COR-L47 (cell line): ENCODE measurements at regions not wholly inside any gene's neighbourhood (a gene's known extent, or its start where the extent isn't known, plus 50 kb on each side); places are given as distances from the start of the nearest gene placed in this dataset.

Source experiments
- DNase-seq: peaks from one replicate; lab custom pipeline; 2025; lab: John Stamatoyannopoulos, UW

GRCh38 chr2:10237392-10238321, 65.0 kb upstream of the HPCAL1 start:
- no peak for DNase-seq

DNA sequence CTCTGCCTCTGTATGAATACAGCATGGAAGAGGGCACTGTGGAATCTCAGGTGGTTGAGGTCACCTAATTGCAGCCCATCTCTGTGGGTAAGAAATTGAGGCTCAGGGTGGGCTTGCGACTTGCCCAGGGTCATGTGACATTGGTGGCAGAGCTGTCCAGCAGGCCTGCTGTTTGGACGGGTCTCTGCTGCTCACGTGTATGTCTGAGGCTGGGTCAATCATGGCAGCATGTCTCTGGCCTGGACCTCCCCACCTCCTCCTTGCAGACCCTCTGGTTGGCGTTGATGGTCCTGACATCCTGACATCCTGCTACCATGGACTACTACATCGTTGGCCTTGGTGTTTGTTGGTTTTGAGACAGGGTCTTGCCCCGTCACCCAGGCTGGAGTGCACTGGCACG, 64.3 kb upstream of the HPCAL1 start:
- no peak for DNase-seq

GRCh38 chr2:10238991-10239485, 63.7 kb upstream of the HPCAL1 start:
- DNase-seq, result no peak

GRCh38 chr2:10239561-10239967, 63.1 kb upstream of the HPCAL1 start:
- DNase-seq, result no peak

DNA sequence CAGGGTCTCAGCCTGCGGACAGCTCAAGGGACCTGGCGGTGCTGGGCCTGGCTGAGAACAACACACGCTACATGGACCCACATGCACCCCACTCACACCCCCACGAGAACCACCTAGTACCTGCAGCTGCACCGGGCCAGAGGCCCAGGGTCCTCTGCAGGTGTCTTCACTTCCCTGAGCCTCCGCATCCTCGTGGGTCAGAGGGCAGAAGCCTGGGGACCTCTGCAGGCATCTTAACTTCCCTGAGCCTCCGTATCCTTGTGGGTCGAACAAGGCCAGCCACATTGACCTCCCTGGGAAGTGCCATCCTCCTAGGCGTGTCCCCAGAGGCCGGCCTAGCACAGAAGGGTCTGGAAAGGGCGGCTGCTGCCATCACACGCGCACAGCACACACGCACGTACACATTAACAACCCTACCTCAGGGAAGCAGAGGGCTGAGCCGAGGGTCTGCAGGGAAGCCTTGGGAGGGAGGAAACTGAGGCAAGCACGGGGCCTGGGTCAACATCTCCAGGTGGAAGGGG, 62.5 kb upstream of the HPCAL1 start:
- no peak for DNase-seq

GRCh38 chr2:10240911-10241610, 61.6 kb upstream of the HPCAL1 start:
- DNase-seq, result no peak

DNA sequence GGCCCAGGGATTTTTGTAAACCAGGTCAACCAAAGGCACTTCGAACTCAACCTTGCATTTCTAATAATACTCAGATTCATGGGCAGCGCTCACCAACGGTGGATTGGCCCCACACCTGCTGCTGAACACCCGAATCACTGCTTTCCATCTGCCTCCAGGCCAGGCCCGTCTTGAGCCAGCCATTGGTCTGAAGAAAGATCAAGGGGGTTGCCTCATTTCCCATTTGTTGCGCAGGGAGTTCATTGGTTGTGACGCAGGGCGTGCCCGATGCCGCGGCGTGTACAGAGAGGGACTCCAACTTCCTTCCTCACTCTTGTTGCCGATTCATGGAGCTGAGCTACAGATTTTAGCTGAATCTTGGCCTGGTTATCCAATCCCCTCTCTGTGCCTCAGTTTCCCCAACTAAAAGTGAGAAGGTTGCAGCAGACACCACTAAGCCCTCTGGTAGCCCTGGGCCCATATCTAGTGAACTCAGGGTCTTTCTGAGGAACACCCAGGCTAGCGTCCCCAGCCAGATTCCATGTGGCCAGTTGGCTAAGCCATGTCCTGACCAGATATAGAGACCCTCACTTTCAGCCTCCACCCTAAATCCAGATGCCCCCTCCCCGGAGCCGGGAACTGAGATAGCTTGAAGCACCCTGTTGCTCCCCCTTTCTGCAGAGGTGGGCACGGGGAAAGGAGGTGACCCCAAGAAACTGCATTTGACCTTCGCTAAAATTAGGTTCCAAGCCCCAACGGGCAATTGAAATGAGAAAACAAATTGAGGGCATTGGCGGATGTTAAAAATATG, 60.9 kb upstream of the HPCAL1 start:
- DNase-seq, result no peak

DNA sequence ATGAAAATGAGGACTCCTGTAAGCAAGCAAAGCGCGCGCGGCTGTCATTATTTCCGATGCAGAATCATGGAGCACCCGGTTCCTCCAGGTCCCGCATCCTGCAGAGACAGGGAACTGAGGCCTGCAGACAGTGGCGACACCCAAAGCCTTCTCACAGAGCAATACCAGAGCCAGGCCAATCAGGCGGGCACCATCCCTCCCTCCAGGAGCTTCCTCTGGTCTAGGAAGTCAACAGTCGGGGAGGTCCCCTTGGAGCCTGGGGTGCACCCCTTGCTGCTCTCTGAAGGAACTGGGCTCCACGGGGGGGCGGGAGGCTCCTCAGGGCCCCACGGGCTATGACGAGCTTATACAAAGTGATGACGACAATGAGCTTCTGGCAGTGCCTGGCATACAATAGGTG, 60.3 kb upstream of the HPCAL1 start:
- no peak for DNase-seq

- DNase-seq, result no peak
Observed at GRCh38 chr2:10242998-10243925, 59.4 kb upstream of the HPCAL1 start.

- no peak for DNase-seq
Observed at GRCh38 chr2:10243926-10244270, 58.8 kb upstream of the HPCAL1 start.

- DNase-seq, result no peak
Observed at GRCh38 chr2:10245021-10245420, 57.7 kb upstream of the HPCAL1 start.

GRCh38 chr2:10245661-10246060, 57.0 kb upstream of the HPCAL1 start:
- no peak for DNase-seq

GRCh38 chr2:10246370-10246769, 56.3 kb upstream of the HPCAL1 start:
- no peak for DNase-seq

GRCh38 chr2:10246831-10247230, 55.9 kb upstream of the HPCAL1 start:
- DNase-seq, result no peak

DNA sequence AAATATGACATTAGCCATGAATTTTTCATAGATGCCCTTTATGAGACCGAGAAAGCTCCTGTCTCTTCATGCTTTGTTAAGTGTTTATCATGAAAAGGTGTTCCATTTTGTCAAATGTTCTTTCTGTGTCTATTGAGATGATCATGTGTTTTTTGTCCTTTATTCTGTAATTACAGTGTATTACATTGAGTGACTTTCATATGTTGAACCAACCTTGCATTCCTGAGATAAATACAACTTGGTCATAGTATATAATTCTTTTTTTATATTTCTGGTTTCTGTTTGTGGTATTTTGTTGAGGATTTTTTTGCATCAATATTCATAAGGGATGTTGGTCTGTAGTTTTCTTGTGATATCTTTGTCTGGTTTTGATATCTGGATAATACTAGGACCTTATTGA, 52.9 kb upstream of the HPCAL1 start:
- DNase-seq, result no peak

DNA sequence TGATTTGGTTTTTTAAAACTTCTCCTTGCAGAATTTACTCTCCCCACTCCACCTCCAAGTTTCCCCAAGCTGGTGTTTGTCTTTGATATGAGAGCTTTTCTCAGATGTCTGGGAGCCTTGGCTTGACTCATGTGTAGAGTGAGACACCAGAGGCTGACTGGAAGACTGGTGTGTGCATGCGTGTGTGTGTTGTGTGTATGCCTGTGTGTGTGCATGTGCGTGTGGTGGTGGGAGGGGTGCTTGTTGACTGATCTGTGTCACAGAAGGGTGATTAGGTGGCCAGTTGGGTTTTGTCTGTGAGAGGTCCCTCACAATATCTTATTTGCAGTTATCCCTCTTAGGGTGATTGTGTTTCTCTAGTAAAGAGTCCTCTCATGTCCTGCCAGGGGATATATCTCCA, 50.5 kb upstream of the HPCAL1 start:
- DNase-seq, result no peak

GRCh38 chr2:10252661-10253060, 50.0 kb upstream of the HPCAL1 start:
- no peak for DNase-seq
